ENCODE measurements at regions not wholly inside any gene's neighbourhood (a gene's known extent, or its start where the extent isn't known, plus 50 kb on each side); places are given as distances from the start of the nearest gene placed in this dataset.

- Mint-ChIP-seq H3K27me3 (ENCODE audit: unreplicated experiment) (peaks cover 3% of the 10 kb centered on the region), H3K9me3 (ENCODE audit: unreplicated experiment) (no peaks in the 10 kb centered on the region), H3K36me3 (ENCODE audit: low read depth, unreplicated experiment) (no peaks in the 10 kb centered on the region), H3K27ac (ENCODE audit: unreplicated experiment) (no peak overlapping the region), H3K4me1 (ENCODE audit: unreplicated experiment) (no peaks in the 10 kb centered on the region), H3K4me3 (ENCODE audit: unreplicated experiment) (no peak overlapping the region)
- no peak for DNase-seq (ENCODE audit: low spot score)
- no peak for TF ChIP-seq CTCF (IDR thresholded peaks at IDR 0.05; ENCODE audit: unreplicated experiment)
Observed at GRCh38 chr16:11472851-11473250, 113.9 kb downstream of the LITAF start.

GRCh38 chr16:11473728-11474127 is 113.0 kb downstream of the LITAF start:
- no peak overlapping the region for H3K27ac Mint-ChIP-seq (ENCODE audit: unreplicated experiment)
- no peak for TF ChIP-seq CTCF (IDR thresholded peaks at IDR 0.05; ENCODE audit: unreplicated experiment)
- no peak for DNase-seq (ENCODE audit: low spot score)
- no peaks in the 10 kb centered on the region for H3K4me1 Mint-ChIP-seq (ENCODE audit: unreplicated experiment)
- peaks cover 3% of the 10 kb centered on the region for H3K27me3 Mint-ChIP-seq (ENCODE audit: unreplicated experiment)
- no peaks in the 10 kb centered on the region for H3K36me3 Mint-ChIP-seq (ENCODE audit: low read depth, unreplicated experiment)
- H3K4me3 Mint-ChIP-seq (ENCODE audit: unreplicated experiment): no peak overlapping the region
- no peaks in the 10 kb centered on the region for H3K9me3 Mint-ChIP-seq (ENCODE audit: unreplicated experiment)

GRCh38 chr16:11474617-11475291 is 112.0 kb downstream of the LITAF start:
- no peak for TF ChIP-seq CTCF (IDR thresholded peaks at IDR 0.05; ENCODE audit: unreplicated experiment)
- no peak for DNase-seq (ENCODE audit: low spot score)
- Mint-ChIP-seq H3K27ac (ENCODE audit: unreplicated experiment) (no peak overlapping the region), H3K4me1 (ENCODE audit: unreplicated experiment) (no peaks in the 10 kb centered on the region), H3K4me3 (ENCODE audit: unreplicated experiment) (no peak overlapping the region), H3K36me3 (ENCODE audit: low read depth, unreplicated experiment) (no peaks in the 10 kb centered on the region), H3K27me3 (ENCODE audit: unreplicated experiment) (peaks cover 3% of the 10 kb centered on the region), H3K9me3 (ENCODE audit: unreplicated experiment) (no peaks in the 10 kb centered on the region)

- H3K27ac Mint-ChIP-seq (ENCODE audit: unreplicated experiment): no peak overlapping the region
- no peaks in the 10 kb centered on the region for H3K9me3 Mint-ChIP-seq (ENCODE audit: unreplicated experiment)
- H3K4me1 Mint-ChIP-seq (ENCODE audit: unreplicated experiment): no peaks in the 10 kb centered on the region
- no peak overlapping the region for H3K4me3 Mint-ChIP-seq (ENCODE audit: unreplicated experiment)
- no peaks in the 10 kb centered on the region for H3K36me3 Mint-ChIP-seq (ENCODE audit: low read depth, unreplicated experiment)
- DNase-seq (ENCODE audit: low spot score): no peak
- no peak for TF ChIP-seq CTCF (IDR thresholded peaks at IDR 0.05; ENCODE audit: unreplicated experiment)
- peaks cover 3% of the 10 kb centered on the region for H3K27me3 Mint-ChIP-seq (ENCODE audit: unreplicated experiment)
Observed at GRCh38 chr16:11475896-11476630, 110.7 kb downstream of the LITAF start.

- TF ChIP-seq CTCF (IDR thresholded peaks at IDR 0.05; ENCODE audit: unreplicated experiment): no peak
- Mint-ChIP-seq H3K9me3 (ENCODE audit: unreplicated experiment) (no peaks in the 10 kb centered on the region), H3K27me3 (ENCODE audit: unreplicated experiment) (peaks cover 3% of the 10 kb centered on the region), H3K4me1 (ENCODE audit: unreplicated experiment) (no peaks in the 10 kb centered on the region), H3K36me3 (ENCODE audit: low read depth, unreplicated experiment) (no peaks in the 10 kb centered on the region), H3K27ac (ENCODE audit: unreplicated experiment) (no peak overlapping the region), H3K4me3 (ENCODE audit: unreplicated experiment) (no peak overlapping the region)
- no peak for DNase-seq (ENCODE audit: low spot score)
Observed at GRCh38 chr16:11476676-11477075, 110.0 kb downstream of the LITAF start.
